CD14-positive monocyte (primary cell): ENCODE measurements at regions not wholly inside any gene's neighbourhood (a gene's known extent, or its start where the extent isn't known, plus 50 kb on each side); places are given as distances from the start of the nearest gene placed in this dataset.

Experiments used
- DNase-seq, 3 donors: peaks; one replicate each; pipeline ENCODE4 v3.0.0-alpha.2; 2011 to 2022
- H2AFZ ChIP-seq: 2 replicates; pipeline ENCODE4 v1.6.0; 2012; ENCODE audit warnings: mild to moderate bottlenecking, low read depth, low read length, inconsistent platforms; ENCODE audit not compliant: insufficient read depth, poor library complexity, severe bottlenecking
- H3K27ac ChIP-seq, 2 donors: 1 replicate in 1 of 2; 2 replicates in 1 of 2; pipeline ENCODE4 v1.5.1; 2012 to 2013; ENCODE audit warnings: low read length in 2 of 2, control low read depth in 1 of 2, inconsistent platforms in 1 of 2, low read depth in 1 of 2, mild to moderate bottlenecking in 1 of 2
- H3K27me3 ChIP-seq, 2 donors: one replicate each; pipeline versions ENCODE4 v1.6.0 to v1.6.1; 2011 to 2013; ENCODE audit warnings: low read length in 2 of 2; ENCODE audit not compliant: control insufficient read depth in 2 of 2, insufficient read depth in 2 of 2
- H3K36me3 ChIP-seq, 2 donors: replicated peaks in 1 of 2; 1 replicate in 1 of 2; 2 replicates in 1 of 2; pipeline versions ENCODE4 v1.5.1 to v1.6.1; 2012 to 2013; ENCODE audit warnings: low read length in 2 of 2, control low read depth in 1 of 2, inconsistent platforms in 1 of 2, mild to moderate bottlenecking in 1 of 2; ENCODE audit not compliant: insufficient read depth in 2 of 2, control insufficient read depth in 1 of 2
- H3K4me1 ChIP-seq, 2 donors: 1 replicate in 1 of 2; 2 replicates in 1 of 2; pipeline versions ENCODE4 v1.5.1 to v1.6.1; 2012 to 2013; ENCODE audit warnings: low read length in 2 of 2, control low read depth in 1 of 2, inconsistent platforms in 1 of 2, mild to moderate bottlenecking in 1 of 2, moderate library complexity in 1 of 2; ENCODE audit not compliant: insufficient read depth in 2 of 2, control insufficient read depth in 1 of 2
- H3K4me2 ChIP-seq: replicated peaks from 2 replicates; pipeline ENCODE3; 2012; ENCODE audit warnings: low read length, moderate library complexity, mild to moderate bottlenecking; ENCODE audit not compliant: poor library complexity, severe bottlenecking; ENCODE audit errors: extremely low read depth
- H3K4me3 ChIP-seq, 3 experiments: fragments of 200-600 bp in 1 of 3; sonication (generic) in 1 of 3; replicated peaks in 1 of 3; 1 replicate in 2 of 3; 2 replicates in 1 of 3; pipeline ENCODE4 v1.5.1; 2011 to 2013; ENCODE audit warnings: low read length in 3 of 3, mild to moderate bottlenecking in 3 of 3, control low read depth in 2 of 3, low read depth in 2 of 3, inconsistent platforms in 1 of 3, moderate library complexity in 1 of 3
- H3K79me2 ChIP-seq: 2 replicates; pipeline ENCODE4 v1.6.0; 2012; ENCODE audit warnings: mild to moderate bottlenecking, control low read depth, inconsistent platforms, low read length, moderate library complexity; ENCODE audit not compliant: insufficient read depth
- H3K9ac ChIP-seq: 2 replicates; pipeline ENCODE4 v1.6.0; 2017; ENCODE audit warnings: low read length, mild to moderate bottlenecking; ENCODE audit not compliant: insufficient read depth, poor library complexity, severe bottlenecking
- H3K9me3 ChIP-seq, 2 donors: replicated peaks in 1 of 2; 1 replicate in 1 of 2; 2 replicates in 1 of 2; pipeline versions ENCODE4 v1.5.1 to v1.6.1; 2012 to 2013; ENCODE audit warnings: low read length in 2 of 2, control low read depth in 1 of 2; ENCODE audit not compliant: control insufficient read depth in 1 of 2, insufficient read depth in 1 of 2
- H4K20me1 ChIP-seq: 2 replicates; pipeline ENCODE4 v1.6.0; 2012; ENCODE audit warnings: mild to moderate bottlenecking, low read length, control low read depth, moderate library complexity; ENCODE audit not compliant: insufficient read depth
- H3K27ac Mint-ChIP-seq, 7 donors: one replicate each; pipeline ENCODE4 v1.8.0; 2020; ENCODE audit warnings: mild to moderate bottlenecking in 7 of 7, mixed read lengths in 7 of 7, moderate library complexity in 6 of 7, inconsistent platforms in 2 of 7
- H3K27me3 Mint-ChIP-seq, 3 donors: one replicate each; pipeline ENCODE4 v1.8.0; 2021 to 2022; ENCODE audit warnings: low read depth in 3 of 3, mild to moderate bottlenecking in 3 of 3, mixed read lengths in 3 of 3, moderate library complexity in 3 of 3, inconsistent platforms in 1 of 3
- H3K36me3 Mint-ChIP-seq, 2 donors: one replicate each; pipeline ENCODE4 v1.8.0; 2020; ENCODE audit warnings: mixed read lengths in 2 of 2, inconsistent platforms in 1 of 2, mild to moderate bottlenecking in 1 of 2
- H3K4me1 Mint-ChIP-seq: one replicate; pipeline ENCODE4 v1.8.0; 2020; ENCODE audit warnings: mild to moderate bottlenecking, mixed read lengths
- H3K4me3 Mint-ChIP-seq, 2 donors: one replicate each; pipeline ENCODE4 v1.8.0; 2020; ENCODE audit warnings: mild to moderate bottlenecking in 2 of 2, mixed read lengths in 2 of 2, moderate library complexity in 1 of 2
- H3K9me3 Mint-ChIP-seq, 7 donors: one replicate each; pipeline ENCODE4 v1.8.0; 2020 to 2022; ENCODE audit warnings: mixed read lengths in 7 of 7, mild to moderate bottlenecking in 6 of 7, moderate library complexity in 6 of 7, inconsistent platforms in 2 of 7
- CTCF ChIP-seq: fragments of 200-600 bp; IDR thresholded peaks from one replicate; pipeline ENCODE4 v1.8.0; 2022; ENCODE audit warnings: antibody characterized with exemption, mild to moderate bottlenecking
- WGBS: methylation state at CpG from one replicate; pipeline ENCODE4 v1.1.5; 2013; ENCODE audit warnings: missing lambda C conversion rate; ENCODE audit not compliant: insufficient coverage; 5-methylcytosine and 5-hydroxymethylcytosine counted together
- intact Hi-C, 2 donors: fragments of 100-400 bp; cut with micrococcal nuclease; formaldehyde crosslinking; loops; one replicate each; pipeline versions ENCODE4 v1.15.0 to v1.15.1; 2023

- no peaks in the 10 kb centered on the region for H3K9me3 ChIP-seq
- H3K4me1 ChIP-seq = no peaks in the 10 kb centered on the region
- no peaks in the 10 kb centered on the region for H3K79me2 ChIP-seq
- H3K27ac ChIP-seq = no peak overlapping the region
- H3K4me3 ChIP-seq = no peak overlapping the region
- WGBS = 92% methylated on average over 5 of the region's 6 CpGs
- peaks cover 0 to 11% (median 2%) of the 10 kb centered on the region in 7 donors for H3K9me3 Mint-ChIP-seq
- no peak overlapping the region for H3K4me3 Mint-ChIP-seq
- no peak overlapping the region for H3K4me2 ChIP-seq
- H3K27me3 ChIP-seq = peaks cover 6% of the 10 kb centered on the region in 2 donors
- TF ChIP-seq CTCF = no peak
- no peaks in the 10 kb centered on the region for H3K4me1 Mint-ChIP-seq
- intact Hi-C loops = no loop called here
- no peak overlapping the region for H2AFZ ChIP-seq
- no peak for DNase-seq
- H3K27ac Mint-ChIP-seq = no peak overlapping the region
- H3K36me3 Mint-ChIP-seq = no peaks in the 10 kb centered on the region
- no peak overlapping the region for H3K9ac ChIP-seq
- no peaks in the 10 kb centered on the region for H4K20me1 ChIP-seq
- H3K27me3 Mint-ChIP-seq = peaks cover 11 to 21% (median 18%) of the 10 kb centered on the region in 3 donors
- no peaks in the 10 kb centered on the region for H3K36me3 ChIP-seq
Measured at GRCh38 chr12:108414021-108414420, 74.9 kb upstream of the CMKLR1 start.

GRCh38 chr12:108410689-108411088 is 71.6 kb upstream of the CMKLR1 start:
- Mint-ChIP-seq H3K27ac (no peak overlapping the region), H3K9me3 (peaks cover 4 to 9% (median 5%) of the 10 kb centered on the region in 7 donors), H3K4me3 (no peak overlapping the region), H3K36me3 (no peaks in the 10 kb centered on the region), H3K4me1 (no peaks in the 10 kb centered on the region), H3K27me3 (peaks cover 14 to 26% (median 16%) of the 10 kb centered on the region in 3 donors)
- Histone ChIP-seq H3K79me2 (no peaks in the 10 kb centered on the region), H3K4me3 (no peak overlapping the region), H3K4me1 (no peaks in the 10 kb centered on the region), H2AFZ (no peak overlapping the region), H3K36me3 (no peaks in the 10 kb centered on the region), H3K27me3 (peaks cover 6 to 9% of the 10 kb centered on the region in 2 donors), H3K9me3 (no peaks in the 10 kb centered on the region), H4K20me1 (no peaks in the 10 kb centered on the region), H3K4me2 (no peak overlapping the region), H3K27ac (no peak overlapping the region), H3K9ac (no peak overlapping the region)
- intact Hi-C loops = no loop called here
- 97% methylated on average over 3 of the region's 3 CpGs for WGBS
- TF ChIP-seq CTCF = no peak
- DNase-seq = no peak
